SK-N-MC (cell line): ENCODE measurements at regions not wholly inside any gene's neighbourhood (a gene's known extent, or its start where the extent isn't known, plus 50 kb on each side); places are given as distances from the start of the nearest gene placed in this dataset.

Source experiments
- DNase-seq: peaks from one replicate; pipeline ENCODE4 v3.0.0-alpha.2; 2011; ENCODE audit warnings: low read depth, low spot score
- H3K27ac ChIP-seq: fragments of 200-600 bp; sonication (generic); 2 replicates; pipeline ENCODE4 v1.5.1; 2016; ENCODE audit warnings: mixed run types
- H3K36me3 ChIP-seq: fragments of 200-600 bp; sonication (generic); 2 replicates; pipeline ENCODE4 v1.6.1; 2017; ENCODE audit warnings: antibody characterized with exemption, low read length, mixed read lengths; ENCODE audit not compliant: insufficient read depth
- H3K4me3 ChIP-seq: fragments of 200-600 bp; sonication (generic); 2 replicates; pipeline ENCODE4 v1.5.1; 2016
- H3K9ac ChIP-seq: fragments of 200-600 bp; sonication (generic); 2 replicates; pipeline ENCODE4 v1.8.0; 2017; ENCODE audit warnings: mixed run types, mixed read lengths; ENCODE audit not compliant: insufficient read length
- H3K9me3 ChIP-seq: fragments of 200-600 bp; sonication (generic); 2 replicates; pipeline ENCODE4 v1.6.1; 2017; ENCODE audit warnings: low read depth, mild to moderate bottlenecking, antibody characterized with exemption, low read length, moderate library complexity, mixed read lengths
- EZH2 ChIP-seq: fragments of 200-600 bp; sonication (generic); IDR thresholded peaks from one replicate; pipeline ENCODE4 v1.6.1; 2017; ENCODE audit warnings: antibody characterized with exemption
- FOXP2 ChIP-seq: optimal IDR thresholded peaks from 2 replicates; pipeline ENCODE3; 2011; ENCODE audit warnings: mild to moderate bottlenecking, moderate library complexity; ENCODE audit not compliant: insufficient read depth; ENCODE audit errors: extremely low read length, control extremely low read depth
- POLR2AphosphoS5 ChIP-seq: IDR thresholded peaks from 2 replicates; pipeline ENCODE4 v1.6.1; 2012; ENCODE audit warnings: mild to moderate bottlenecking, low read depth, low read length, borderline replicate concordance

DNA sequence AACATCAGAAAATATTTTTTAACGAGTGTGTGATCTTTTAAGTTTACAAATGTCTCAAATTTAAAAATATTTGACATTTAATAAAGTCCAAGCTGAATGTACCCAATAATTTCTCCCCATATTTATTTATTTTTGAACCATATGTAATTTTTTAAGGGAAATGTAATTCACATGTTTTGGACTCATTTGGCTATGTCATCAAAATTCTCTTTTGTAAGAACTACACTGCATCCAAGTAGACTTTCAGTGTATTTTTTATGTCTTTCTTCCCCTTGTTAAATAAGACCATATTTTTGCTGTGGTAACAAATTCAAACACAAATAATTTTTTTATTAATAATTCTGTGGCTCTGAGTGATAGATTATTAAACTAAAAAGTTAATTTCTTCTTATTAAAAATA lies 365.2 kb downstream of the CD109 start:
- H3K27ac ChIP-seq = no peak overlapping the region
- H3K4me3 ChIP-seq = no peak overlapping the region
- H3K9me3 ChIP-seq = no peaks in the 10 kb centered on the region
- H3K9ac ChIP-seq = no peak overlapping the region
- TF ChIP-seq EZH2 = no peak
- no peak for TF ChIP-seq FOXP2
- no peak for DNase-seq
- H3K36me3 ChIP-seq = no peaks in the 10 kb centered on the region

GRCh38 chr6:74060354-74060753 lies 364.4 kb downstream of the CD109 start:
- Histone ChIP-seq H3K9me3 (no peaks in the 10 kb centered on the region), H3K27ac (no peak overlapping the region), H3K9ac (no peak overlapping the region), H3K36me3 (no peaks in the 10 kb centered on the region), H3K4me3 (no peak overlapping the region)
- TF ChIP-seq EZH2 = no peak
- no peak for TF ChIP-seq POLR2AphosphoS5
- TF ChIP-seq FOXP2 = no peak
- DNase-seq = no peak

DNA sequence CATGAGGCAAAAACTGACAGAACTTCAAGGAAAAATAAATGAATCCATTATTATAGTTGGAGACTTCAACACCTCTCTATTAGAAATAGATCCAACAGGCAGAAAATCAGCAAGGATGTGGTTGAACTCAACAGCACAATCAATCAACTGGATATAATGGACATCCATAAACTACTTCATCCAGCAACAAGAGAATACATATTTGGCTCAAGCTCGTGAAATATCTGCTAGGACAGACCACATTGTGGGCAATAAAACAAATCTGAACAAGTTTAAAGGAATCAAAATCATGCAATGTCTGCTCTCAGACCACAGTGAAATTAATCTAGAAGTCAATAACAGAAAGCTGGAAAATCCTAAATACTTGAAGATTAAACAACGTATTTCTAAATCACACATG lies 362.6 kb downstream of the CD109 start:
- no peak overlapping the region for H3K4me3 ChIP-seq
- no peak for DNase-seq
- no peak overlapping the region for H3K9ac ChIP-seq
- TF ChIP-seq POLR2AphosphoS5 (no peak), FOXP2 (no peak), EZH2 (no peak)
- no peak overlapping the region for H3K27ac ChIP-seq
- no peaks in the 10 kb centered on the region for H3K9me3 ChIP-seq
- no peaks in the 10 kb centered on the region for H3K36me3 ChIP-seq

DNA sequence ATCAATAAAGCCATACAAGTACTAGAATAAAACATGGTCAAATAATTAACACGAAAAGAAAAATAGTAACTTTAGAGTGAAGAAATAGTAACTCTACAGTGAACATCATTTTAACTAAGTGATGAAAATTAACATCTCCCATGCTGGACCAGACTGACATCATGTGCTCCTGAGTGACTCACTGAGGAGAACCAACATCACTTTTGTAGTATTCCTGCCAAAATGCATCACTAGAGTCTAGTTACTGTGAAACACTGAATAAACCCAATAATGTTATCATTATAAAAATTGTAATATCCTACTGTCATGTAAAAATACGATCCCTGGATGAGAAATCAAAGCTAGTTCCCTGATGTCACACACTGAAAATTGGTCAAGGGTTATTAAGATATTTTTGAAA lies 361.3 kb downstream of the CD109 start:
- no peak overlapping the region for H3K9ac ChIP-seq
- no peak overlapping the region for H3K4me3 ChIP-seq
- no peak for DNase-seq
- no peaks in the 10 kb centered on the region for H3K9me3 ChIP-seq
- H3K36me3 ChIP-seq = no peaks in the 10 kb centered on the region
- no peak overlapping the region for H3K27ac ChIP-seq
- TF ChIP-seq EZH2 = no peak
- no peak for TF ChIP-seq FOXP2
- TF ChIP-seq POLR2AphosphoS5 = no peak

DNA sequence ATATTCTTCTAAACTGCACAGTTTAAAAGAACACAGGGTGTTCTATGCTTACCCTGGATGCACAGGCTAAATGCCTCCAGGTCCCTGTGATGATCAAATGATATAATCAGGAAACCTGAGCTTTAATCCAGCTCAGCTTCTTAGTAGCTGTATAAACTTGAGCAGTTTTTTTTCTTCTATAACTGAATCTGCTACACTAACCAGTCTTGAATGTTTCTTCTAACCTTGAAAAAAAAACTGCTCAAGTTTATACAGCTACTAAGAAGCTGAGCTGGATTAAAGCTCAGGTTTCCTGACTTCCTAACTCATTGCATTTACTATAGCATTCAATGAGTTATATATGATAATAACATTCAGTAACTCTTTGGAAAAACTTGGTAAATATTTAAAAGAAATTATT lies 358.2 kb downstream of the CD109 start:
- H3K9me3 ChIP-seq = no peaks in the 10 kb centered on the region
- no peak overlapping the region for H3K4me3 ChIP-seq
- H3K27ac ChIP-seq = no peak overlapping the region
- no peaks in the 10 kb centered on the region for H3K36me3 ChIP-seq
- H3K9ac ChIP-seq = no peak overlapping the region
- TF ChIP-seq EZH2 (no peak), FOXP2 (no peak), POLR2AphosphoS5 (no peak)
- no peak for DNase-seq

DNA sequence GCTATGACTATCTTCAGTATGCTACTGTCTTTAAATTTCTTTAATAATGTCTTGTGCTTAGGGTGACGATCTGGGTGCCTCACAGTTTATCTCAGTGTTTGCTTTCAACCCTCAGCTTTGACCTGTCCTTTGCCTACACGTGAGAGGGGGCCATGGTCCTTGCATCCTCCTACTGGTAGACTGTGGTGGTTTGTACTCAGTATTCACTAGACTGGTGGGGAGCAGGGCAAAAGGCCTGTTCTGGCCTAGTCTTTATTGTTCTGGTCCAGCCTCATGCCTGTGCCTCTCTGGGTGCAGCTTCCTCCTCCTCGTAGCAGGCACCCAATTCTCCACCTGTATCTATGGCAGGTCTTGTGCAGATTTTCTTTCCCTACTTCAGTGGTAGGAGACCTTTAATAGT lies 354.9 kb downstream of the CD109 start:
- TF ChIP-seq POLR2AphosphoS5 (no peak), FOXP2 (no peak), EZH2 (no peak)
- no peaks in the 10 kb centered on the region for H3K36me3 ChIP-seq
- no peak overlapping the region for H3K4me3 ChIP-seq
- H3K9ac ChIP-seq = no peak overlapping the region
- DNase-seq = no peak
- H3K27ac ChIP-seq = no peak overlapping the region
- H3K9me3 ChIP-seq = no peaks in the 10 kb centered on the region

DNA sequence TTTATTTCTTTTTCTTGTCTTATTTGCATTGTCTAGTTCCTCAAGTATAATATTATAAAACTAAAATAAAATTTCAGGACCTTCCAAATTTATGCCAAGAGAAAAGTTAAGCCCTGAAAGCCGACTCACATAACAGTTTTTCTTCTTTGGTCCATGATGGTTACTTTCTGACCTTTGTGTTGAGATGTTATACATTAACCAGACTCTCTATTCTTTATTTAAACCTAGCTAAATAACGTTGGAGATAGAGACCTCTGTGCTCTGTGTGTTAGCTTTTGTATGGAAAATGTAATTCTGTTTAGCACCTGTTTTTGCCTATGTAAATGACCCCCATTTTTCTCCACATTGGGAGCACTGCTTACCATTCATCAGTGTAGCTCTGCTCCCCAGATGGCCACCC lies 352.4 kb downstream of the CD109 start:
- no peak overlapping the region for H3K4me3 ChIP-seq
- DNase-seq = no peak
- no peaks in the 10 kb centered on the region for H3K36me3 ChIP-seq
- no peak overlapping the region for H3K9ac ChIP-seq
- H3K27ac ChIP-seq = no peak overlapping the region
- TF ChIP-seq POLR2AphosphoS5 = no peak
- TF ChIP-seq FOXP2 = no peak
- no peak for TF ChIP-seq EZH2
- H3K9me3 ChIP-seq = no peaks in the 10 kb centered on the region

GRCh38 chr6:74044417-74045096 lies 348.6 kb downstream of the CD109 start:
- DNase-seq = no peak
- Histone ChIP-seq H3K4me3 (no peak overlapping the region), H3K9me3 (no peaks in the 10 kb centered on the region), H3K36me3 (no peaks in the 10 kb centered on the region), H3K9ac (no peak overlapping the region), H3K27ac (no peak overlapping the region)
- no peak for TF ChIP-seq EZH2
- no peak for TF ChIP-seq POLR2AphosphoS5
- TF ChIP-seq FOXP2 = no peak

DNA sequence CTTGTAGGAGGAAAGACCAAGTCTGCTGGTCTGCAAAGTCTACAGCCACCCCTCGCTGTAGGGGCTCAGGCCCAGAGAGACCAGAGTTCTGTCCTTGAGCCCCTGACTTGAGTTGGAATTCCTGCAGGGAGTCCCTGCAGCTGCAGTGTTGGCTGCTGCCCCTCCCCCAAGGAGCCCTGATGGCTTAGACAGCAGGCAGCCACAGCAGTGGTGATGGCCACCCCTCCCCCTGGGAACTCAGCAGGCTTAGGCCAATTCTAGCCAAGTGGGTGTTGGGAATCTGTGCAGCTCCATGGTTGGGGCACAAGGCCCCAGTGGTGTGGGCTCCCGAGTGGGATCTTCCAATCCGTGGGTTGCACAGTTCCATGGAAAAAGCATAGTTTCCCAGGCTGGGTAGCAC lies 345.4 kb downstream of the CD109 start:
- H3K9me3 ChIP-seq = no peaks in the 10 kb centered on the region
- no peak overlapping the region for H3K4me3 ChIP-seq
- no peak overlapping the region for H3K9ac ChIP-seq
- no peak overlapping the region for H3K27ac ChIP-seq
- no peaks in the 10 kb centered on the region for H3K36me3 ChIP-seq
- DNase-seq = no peak
- no peak for TF ChIP-seq POLR2AphosphoS5
- no peak for TF ChIP-seq EZH2
- no peak for TF ChIP-seq FOXP2
